SU-DHL-6 (cell line): ENCODE measurements at regions not wholly inside any gene's neighbourhood (a gene's known extent, or its start where the extent isn't known, plus 50 kb on each side); places are given as distances from the start of the nearest gene placed in this dataset.

Source experiments
- H2AFZ ChIP-seq: fragments of 200-600 bp; sonication (generic); 2 replicates; pipeline ENCODE4 v1.6.1; 2014; ENCODE audit warnings: low read depth, mild to moderate bottlenecking, moderate library complexity, mixed read lengths, antibody characterized with exemption, low read length; ENCODE audit not compliant: severe bottlenecking
- H3F3A ChIP-seq: fragments of 200-600 bp; shearing (Covaris generic); 2 replicates; pipeline ENCODE4 v1.6.0; 2016; ENCODE audit warnings: antibody characterized with exemption, mild to moderate bottlenecking; ENCODE audit not compliant: insufficient read depth
- H3K27ac ChIP-seq: fragments of 200-600 bp; sonication (generic); 2 replicates; pipeline ENCODE4 v1.5.1; 2016; ENCODE audit warnings: low read depth, mild to moderate bottlenecking, low read length, moderate library complexity, mixed read lengths
- H3K27me3 ChIP-seq: fragments of 200-600 bp; sonication (generic), shearing (Covaris generic); 2 replicates; pipeline ENCODE4 v1.6.0; 2014; ENCODE audit warnings: mild to moderate bottlenecking, low read length
- H3K36me3 ChIP-seq: fragments of 200-600 bp; sonication (generic); 2 replicates; pipeline ENCODE4 v1.6.1; 2014; ENCODE audit warnings: mild to moderate bottlenecking, low read length, mixed read lengths
- H3K4me2 ChIP-seq: fragments of 300-600, 200-600 bp; shearing (Covaris generic), sonication (generic); 2 replicates; pipeline ENCODE4 v1.6.0; 2014; ENCODE audit warnings: low read length, low read depth, mild to moderate bottlenecking; ENCODE audit not compliant: poor library complexity, severe bottlenecking
- H3K4me3 ChIP-seq: fragments of 200-600 bp; sonication (generic); 2 replicates; pipeline ENCODE4 v1.5.1; 2014; ENCODE audit warnings: antibody characterized with exemption, low read length, mild to moderate bottlenecking, mixed read lengths; ENCODE audit not compliant: insufficient read depth, poor library complexity, severe bottlenecking
- H3K79me2 ChIP-seq: fragments of 200-600 bp; sonication (generic); 2 replicates; pipeline ENCODE4 v1.6.1; 2014; ENCODE audit warnings: mild to moderate bottlenecking, low read length, moderate library complexity; ENCODE audit not compliant: insufficient read depth
- H3K9ac ChIP-seq: fragments of 200-600 bp; sonication (generic); 2 replicates; pipeline ENCODE4 v1.7.0; 2014; ENCODE audit warnings: mild to moderate bottlenecking, low read length
- H3K9me2 ChIP-seq: fragments of 200-600 bp; sonication (generic); replicated peaks from 2 replicates; pipeline ENCODE4 v1.6.1; 2014; ENCODE audit warnings: low read length; ENCODE audit not compliant: insufficient read depth
- H3K9me3 ChIP-seq: fragments of 200-600 bp; sonication (generic); 2 replicates; pipeline ENCODE4 v1.6.1; 2014; ENCODE audit warnings: low read length, mixed read lengths; ENCODE audit not compliant: insufficient read depth
- H4K20me1 ChIP-seq: fragments of 200-600 bp; sonication (generic); 2 replicates; pipeline ENCODE4 v1.6.1; 2014; ENCODE audit warnings: low read depth, mild to moderate bottlenecking, antibody characterized with exemption, low read length, moderate library complexity, mixed read lengths
- CTCF ChIP-seq: fragments of 200-600 bp; sonication (generic); IDR thresholded peaks from one replicate; pipeline ENCODE4 v1.5.1; 2017; ENCODE audit warnings: antibody characterized with exemption, mild to moderate bottlenecking, low read length, moderate library complexity; ENCODE audit not compliant: insufficient read depth, poor library complexity, severe bottlenecking
- EZH2phosphoT487 ChIP-seq: fragments of 200-600 bp; sonication (generic), shearing (Covaris generic); conservative IDR thresholded peaks from 2 replicates; pipeline ENCODE4 v1.6.1; 2018; ENCODE audit warnings: mild to moderate bottlenecking, antibody characterized with exemption, low read length, moderate library complexity, mixed read lengths

GRCh38 chr18:986552-986951 is 81.9 kb downstream of the ADCYAP1 start:
- H3K27ac ChIP-seq: no peak overlapping the region
- H3K4me3 ChIP-seq: no peak overlapping the region
- no peaks in the 10 kb centered on the region for H3K79me2 ChIP-seq
- H3F3A ChIP-seq: no peaks in the 10 kb centered on the region
- no peak overlapping the region for H3K9ac ChIP-seq
- no peak overlapping the region for H2AFZ ChIP-seq
- no peaks in the 10 kb centered on the region for H3K27me3 ChIP-seq
- no peaks in the 10 kb centered on the region for H4K20me1 ChIP-seq
- H3K4me2 ChIP-seq: no peak overlapping the region
- H3K9me3 ChIP-seq: no peaks in the 10 kb centered on the region
- H3K9me2 ChIP-seq: no peaks in the 10 kb centered on the region
- no peaks in the 10 kb centered on the region for H3K36me3 ChIP-seq
- TF ChIP-seq EZH2phosphoT487: no peak
- no peak for TF ChIP-seq CTCF

- no peaks in the 10 kb centered on the region for H3K9me2 ChIP-seq
- H2AFZ ChIP-seq: no peak overlapping the region
- H3K4me3 ChIP-seq: no peak overlapping the region
- no peaks in the 10 kb centered on the region for H3F3A ChIP-seq
- no peak overlapping the region for H3K9ac ChIP-seq
- H3K9me3 ChIP-seq: no peaks in the 10 kb centered on the region
- H3K27me3 ChIP-seq: no peaks in the 10 kb centered on the region
- H3K4me2 ChIP-seq: no peak overlapping the region
- no peak for TF ChIP-seq CTCF
- TF ChIP-seq EZH2phosphoT487: no peak
- no peaks in the 10 kb centered on the region for H4K20me1 ChIP-seq
- H3K27ac ChIP-seq: no peak overlapping the region
- no peaks in the 10 kb centered on the region for H3K36me3 ChIP-seq
- no peaks in the 10 kb centered on the region for H3K79me2 ChIP-seq
Observed at GRCh38 chr18:987325-988186, 82.9 kb downstream of the ADCYAP1 start.

DNA sequence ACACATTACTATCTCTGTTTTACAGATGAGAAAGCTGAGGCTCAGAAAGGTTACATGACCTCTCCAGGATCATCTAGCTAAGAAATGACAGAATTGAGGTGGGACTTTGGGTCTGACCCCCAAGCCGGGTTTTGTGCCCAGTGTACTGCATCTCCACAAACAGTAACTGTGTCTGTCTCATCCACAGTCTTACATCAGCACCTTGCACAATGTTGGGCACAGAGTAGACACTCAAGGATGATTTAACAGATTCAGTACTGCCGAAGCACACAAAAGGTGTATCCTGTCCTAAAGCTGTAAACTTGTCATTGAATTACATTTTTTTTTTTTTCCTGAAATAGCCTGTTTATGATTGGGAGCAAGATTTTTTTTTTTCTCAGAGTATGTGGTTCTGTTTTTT is 84.8 kb downstream of the ADCYAP1 start:
- Histone ChIP-seq H3K9me2 (no peaks in the 10 kb centered on the region), H3K36me3 (no peaks in the 10 kb centered on the region), H3K9me3 (no peaks in the 10 kb centered on the region), H3K79me2 (no peaks in the 10 kb centered on the region), H3K27me3 (no peaks in the 10 kb centered on the region), H4K20me1 (no peaks in the 10 kb centered on the region), H2AFZ (no peak overlapping the region), H3K9ac (no peak overlapping the region), H3K4me3 (no peak overlapping the region), H3F3A (no peaks in the 10 kb centered on the region), H3K27ac (no peak overlapping the region), H3K4me2 (no peak overlapping the region)
- no peak for TF ChIP-seq CTCF
